Activated naive CD8-positive, alpha-beta T cell treated with anti-CD3 and anti-CD28 coated beads for 36 hours (primary cell): ENCODE measurements at regions not wholly inside any gene's neighbourhood (a gene's known extent, or its start where the extent isn't known, plus 50 kb on each side); places are given as distances from the start of the nearest gene placed in this dataset.
"Not testable (repeated sequence)": the region's sequence is repeated elsewhere in the genome, so short reads cannot be mapped to it uniquely, and the experiment has no call there.

Experiments used
- DNase-seq: peaks from one replicate; pipeline ENCODE4 v3.0.0; 2021
- H3K27ac Mint-ChIP-seq: one replicate; pipeline ENCODE4 v1.8.0; 2022; ENCODE audit warnings: mild to moderate bottlenecking, moderate library complexity, mixed read lengths
- H3K27me3 Mint-ChIP-seq: one replicate; pipeline ENCODE4 v1.8.0; 2022; ENCODE audit warnings: mild to moderate bottlenecking, mixed read lengths
- H3K36me3 Mint-ChIP-seq: one replicate; pipeline ENCODE4 v1.8.0; 2021; ENCODE audit warnings: mild to moderate bottlenecking, mixed read lengths
- H3K4me1 Mint-ChIP-seq: one replicate; pipeline ENCODE4 v1.8.0; 2021; ENCODE audit warnings: mixed read lengths
- H3K4me3 Mint-ChIP-seq: one replicate; pipeline ENCODE4 v1.8.0; 2022; ENCODE audit warnings: mild to moderate bottlenecking, moderate library complexity, mixed read lengths
- H3K9me3 Mint-ChIP-seq: one replicate; pipeline ENCODE4 v1.8.0; 2022; ENCODE audit warnings: mixed read lengths

DNA sequence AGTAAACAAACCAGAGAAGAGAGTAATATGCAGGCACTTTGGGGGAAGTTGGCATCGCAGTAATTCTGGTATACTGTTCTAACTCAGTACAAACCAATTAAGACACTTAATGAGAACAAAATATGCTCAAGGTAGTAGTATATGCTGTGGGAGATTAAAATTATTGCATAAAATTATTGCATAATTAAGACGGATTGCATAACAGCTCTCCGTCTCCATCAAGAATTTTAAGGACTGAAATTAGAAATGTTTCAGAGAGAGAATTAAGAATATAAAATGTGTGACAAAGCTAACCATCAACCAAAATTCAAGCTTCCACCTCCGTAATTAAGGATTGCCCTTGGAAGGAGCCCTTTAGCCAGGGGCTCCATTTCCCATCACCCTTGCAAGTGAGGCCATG lies 428.5 kb downstream of the ETS1 start:
- DNase-seq, result no peak
- H3K36me3 Mint-ChIP-seq, result no peaks in the 10 kb centered on the region
- H3K9me3 Mint-ChIP-seq, result no peaks in the 10 kb centered on the region
- H3K4me1 Mint-ChIP-seq, result peaks cover 12% of the 10 kb centered on the region
- no peak overlapping the region for H3K4me3 Mint-ChIP-seq
- no peaks in the 10 kb centered on the region for H3K27me3 Mint-ChIP-seq
- no peak overlapping the region for H3K27ac Mint-ChIP-seq

DNA sequence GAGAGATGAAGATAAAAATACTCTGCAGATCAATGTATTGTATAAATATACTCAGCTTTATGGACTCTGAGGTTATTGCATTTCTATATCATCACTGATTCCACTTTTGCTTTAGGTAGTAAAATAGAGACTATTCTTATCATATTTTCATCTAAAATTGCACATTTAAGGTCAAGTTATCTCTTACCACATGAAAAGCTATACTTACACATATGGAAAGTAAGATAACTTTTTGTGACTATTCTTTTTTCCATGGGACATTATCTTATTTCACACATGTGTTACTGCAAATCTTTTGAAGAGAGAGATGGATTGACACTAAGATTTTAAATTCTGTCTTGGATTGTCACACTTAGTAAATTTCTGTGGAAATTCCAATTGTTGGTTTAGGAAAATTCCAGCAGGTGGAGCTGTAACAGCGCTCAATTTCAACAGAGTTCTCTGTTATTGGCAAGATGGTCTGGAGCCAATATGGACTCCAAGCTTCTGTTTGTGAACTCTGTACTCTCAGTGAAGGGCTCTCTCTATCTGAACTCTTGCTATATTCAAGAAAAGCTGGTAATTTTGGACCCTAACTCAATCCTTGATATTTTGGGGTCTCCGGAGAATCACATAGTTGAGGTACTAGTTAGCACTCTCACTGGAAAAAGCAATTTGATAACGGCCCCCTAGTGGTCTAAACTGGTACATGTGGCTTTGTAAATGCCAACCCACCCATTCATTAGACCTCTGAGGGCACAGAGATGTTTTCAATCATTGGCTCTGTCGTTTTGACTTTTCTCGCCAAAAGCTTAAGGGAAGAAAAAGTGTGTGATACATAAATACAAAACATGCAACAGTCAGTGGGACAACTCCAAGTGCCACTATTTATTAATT lies 429.7 kb downstream of the ETS1 start:
- Mint-ChIP-seq H3K27ac (peak overlapping the region; percentile 81), H3K27me3 (no peaks in the 10 kb centered on the region), H3K4me1 (peaks cover 12% of the 10 kb centered on the region), H3K36me3 (no peaks in the 10 kb centered on the region), H3K4me3 (peak overlapping the region; percentile 64), H3K9me3 (no peaks in the 10 kb centered on the region)
- peak; percentile 44 for DNase-seq

DNA sequence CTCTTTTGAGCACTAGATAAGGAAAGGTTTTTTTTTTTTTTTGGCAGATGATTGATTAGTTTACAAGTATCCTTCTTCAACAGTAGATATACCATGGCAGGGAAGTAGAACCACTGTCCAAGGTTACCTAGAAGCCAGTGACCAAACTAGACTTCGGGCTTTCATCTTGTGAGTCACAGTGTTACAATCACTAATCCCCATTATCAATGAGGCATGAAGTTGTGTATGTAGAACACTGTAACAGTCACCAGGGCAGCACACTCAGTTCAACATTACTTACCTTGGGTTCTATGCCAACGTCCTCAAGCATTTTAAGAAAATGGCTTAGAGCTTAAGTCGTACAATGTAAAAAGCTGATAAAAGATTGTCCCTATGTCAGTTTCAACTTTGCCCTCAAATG lies 430.9 kb downstream of the ETS1 start:
- no peaks in the 10 kb centered on the region for H3K9me3 Mint-ChIP-seq
- H3K27ac Mint-ChIP-seq, result no peak overlapping the region
- no peak overlapping the region for H3K4me3 Mint-ChIP-seq
- no peaks in the 10 kb centered on the region for H3K27me3 Mint-ChIP-seq
- no peaks in the 10 kb centered on the region for H3K36me3 Mint-ChIP-seq
- DNase-seq, result no peak
- peaks cover 12% of the 10 kb centered on the region for H3K4me1 Mint-ChIP-seq

DNA sequence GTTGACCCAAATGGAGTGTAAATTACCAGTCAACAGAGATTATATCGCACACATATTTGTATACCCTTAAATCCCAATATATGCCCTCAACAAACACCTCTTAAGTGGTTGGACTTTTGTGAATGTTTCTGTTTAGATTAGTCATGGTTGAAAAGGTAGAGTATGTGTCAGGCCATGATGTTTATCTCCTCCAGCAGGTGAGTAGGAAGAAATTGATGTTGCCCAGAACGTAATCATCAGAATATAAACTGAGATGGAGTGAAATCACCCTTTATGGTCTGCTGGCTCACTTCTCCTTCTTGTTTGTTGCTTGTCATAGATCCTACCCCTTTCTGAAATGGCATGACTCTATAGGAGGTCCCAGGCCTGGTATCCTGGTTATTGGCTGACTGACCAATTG lies 431.8 kb downstream of the ETS1 start:
- H3K4me1 Mint-ChIP-seq, result peaks cover 12% of the 10 kb centered on the region
- H3K27me3 Mint-ChIP-seq, result no peaks in the 10 kb centered on the region
- H3K27ac Mint-ChIP-seq, result no peak overlapping the region
- no peaks in the 10 kb centered on the region for H3K9me3 Mint-ChIP-seq
- DNase-seq, result no peak
- H3K36me3 Mint-ChIP-seq, result no peaks in the 10 kb centered on the region
- no peak overlapping the region for H3K4me3 Mint-ChIP-seq

DNA sequence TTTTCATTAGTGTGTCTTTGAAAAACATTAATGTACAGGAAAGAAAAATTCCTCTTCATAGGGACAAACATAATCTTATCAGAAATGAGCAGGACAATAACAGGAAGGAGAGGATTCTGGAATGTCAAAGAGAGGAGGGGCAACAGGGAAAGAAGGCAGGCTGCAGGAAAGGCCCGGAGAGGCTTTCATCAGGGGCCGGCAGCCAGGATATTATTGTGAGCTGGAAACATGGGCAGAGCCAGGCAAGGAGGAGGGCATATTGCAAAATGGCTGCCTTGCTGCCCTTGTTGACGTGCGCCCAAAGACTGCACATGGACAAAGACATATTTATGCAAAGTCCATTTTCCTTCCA lies 433.7 kb downstream of the ETS1 start:
- Mint-ChIP-seq H3K4me1 (peaks cover 12% of the 10 kb centered on the region), H3K27ac (no peak overlapping the region), H3K4me3 (no peak overlapping the region), H3K27me3 (no peaks in the 10 kb centered on the region), H3K9me3 (no peaks in the 10 kb centered on the region), H3K36me3 (no peaks in the 10 kb centered on the region)
- DNase-seq, result no peak

DNA sequence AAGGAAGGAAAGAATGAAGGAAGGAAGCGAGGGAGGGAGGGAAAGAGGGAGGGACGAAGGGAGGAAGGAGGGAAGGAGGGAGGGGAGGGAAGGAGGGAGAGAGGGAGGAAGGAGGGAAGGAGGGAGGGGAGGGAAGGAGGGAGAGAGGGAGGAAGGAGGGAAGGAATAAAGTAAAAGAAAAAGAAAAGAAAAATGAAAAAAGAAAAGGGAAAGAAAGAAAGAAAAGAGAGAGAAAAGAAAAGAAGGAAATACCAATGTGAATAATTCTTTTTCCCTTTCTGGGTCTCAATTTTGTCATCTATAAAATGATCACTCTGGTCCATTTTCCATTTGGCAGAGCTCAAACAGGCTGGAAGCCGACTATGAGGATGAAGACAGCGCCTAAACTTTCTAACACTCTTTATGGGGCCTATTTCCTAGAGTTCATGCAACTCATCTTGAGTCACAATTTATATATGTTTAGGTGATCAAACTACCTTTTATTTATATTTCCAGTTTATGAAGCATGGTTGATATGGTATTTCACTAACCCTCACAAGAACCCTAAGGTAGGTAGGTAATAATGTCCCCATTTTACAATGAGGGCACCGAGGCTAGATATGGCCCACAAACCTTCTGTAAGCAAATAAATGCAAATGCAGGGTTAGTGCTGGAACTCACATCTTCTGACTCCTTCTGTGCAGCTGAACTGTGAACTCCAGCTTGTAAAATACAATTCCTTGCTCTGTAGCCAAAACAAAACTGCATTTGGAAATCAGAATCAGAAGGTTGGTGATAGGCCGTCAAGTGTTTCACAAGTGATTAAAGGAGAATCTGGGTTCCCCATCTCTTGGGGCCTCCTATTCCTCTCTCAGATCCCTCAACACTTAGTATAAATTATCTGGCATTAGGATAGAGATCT lies 434.3 kb downstream of the ETS1 start:
- H3K36me3 Mint-ChIP-seq, result no peaks in the 10 kb centered on the region
- no peaks in the 10 kb centered on the region for H3K9me3 Mint-ChIP-seq
- no peak overlapping the region for H3K4me3 Mint-ChIP-seq
- peaks cover 11% of the 10 kb centered on the region for H3K4me1 Mint-ChIP-seq
- H3K27me3 Mint-ChIP-seq, result no peaks in the 10 kb centered on the region
- DNase-seq, result no peak
- no peak overlapping the region for H3K27ac Mint-ChIP-seq

DNA sequence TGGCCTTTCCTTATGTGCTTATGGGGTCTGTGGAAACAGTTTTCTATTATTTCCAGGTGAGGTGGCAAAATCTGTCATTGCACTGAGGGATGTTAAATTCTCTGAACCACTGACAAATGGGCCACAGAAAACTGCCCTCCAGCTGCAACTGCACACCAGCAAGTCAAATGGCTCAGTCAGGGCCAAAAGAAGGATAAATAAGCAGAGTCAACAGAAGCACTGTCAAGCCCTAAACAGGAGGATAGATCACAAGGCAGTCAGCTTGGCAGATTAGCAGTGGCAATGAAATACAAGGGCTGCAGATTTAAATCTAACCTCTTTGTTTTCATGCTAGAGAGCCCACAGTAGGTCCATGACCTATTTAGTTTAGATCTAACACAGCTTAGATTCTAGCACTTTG lies 435.6 kb downstream of the ETS1 start:
- no peaks in the 10 kb centered on the region for H3K36me3 Mint-ChIP-seq
- no peak for DNase-seq
- no peak overlapping the region for H3K27ac Mint-ChIP-seq
- no peaks in the 10 kb centered on the region for H3K27me3 Mint-ChIP-seq
- no peaks in the 10 kb centered on the region for H3K9me3 Mint-ChIP-seq
- H3K4me1 Mint-ChIP-seq, result no peaks in the 10 kb centered on the region
- H3K4me3 Mint-ChIP-seq, result no peak overlapping the region

DNA sequence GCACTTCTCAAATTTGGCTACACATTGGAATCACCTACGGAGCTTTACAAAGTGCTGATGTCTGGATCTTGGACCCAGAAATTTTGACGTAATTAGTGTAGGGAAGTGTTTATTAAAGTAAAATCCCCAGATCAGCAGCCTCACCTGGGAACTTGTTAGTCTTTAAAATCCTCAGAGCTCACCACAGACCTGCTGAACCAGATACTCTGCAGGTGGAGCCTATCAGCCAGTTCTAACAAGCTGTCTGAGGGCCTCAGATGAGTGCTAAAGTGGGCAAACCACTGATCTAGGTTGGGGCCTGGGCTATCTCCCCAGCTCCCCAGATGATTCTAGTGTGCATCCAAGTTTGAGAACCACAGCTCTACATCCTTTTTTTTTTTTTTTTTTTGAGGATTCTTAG lies 436.0 kb downstream of the ETS1 start:
- H3K4me1 Mint-ChIP-seq, result no peaks in the 10 kb centered on the region
- no peak overlapping the region for H3K4me3 Mint-ChIP-seq
- no peaks in the 10 kb centered on the region for H3K27me3 Mint-ChIP-seq
- H3K36me3 Mint-ChIP-seq, result no peaks in the 10 kb centered on the region
- H3K27ac Mint-ChIP-seq, result no peak overlapping the region
- H3K9me3 Mint-ChIP-seq, result no peaks in the 10 kb centered on the region
- DNase-seq, result no peak

DNA sequence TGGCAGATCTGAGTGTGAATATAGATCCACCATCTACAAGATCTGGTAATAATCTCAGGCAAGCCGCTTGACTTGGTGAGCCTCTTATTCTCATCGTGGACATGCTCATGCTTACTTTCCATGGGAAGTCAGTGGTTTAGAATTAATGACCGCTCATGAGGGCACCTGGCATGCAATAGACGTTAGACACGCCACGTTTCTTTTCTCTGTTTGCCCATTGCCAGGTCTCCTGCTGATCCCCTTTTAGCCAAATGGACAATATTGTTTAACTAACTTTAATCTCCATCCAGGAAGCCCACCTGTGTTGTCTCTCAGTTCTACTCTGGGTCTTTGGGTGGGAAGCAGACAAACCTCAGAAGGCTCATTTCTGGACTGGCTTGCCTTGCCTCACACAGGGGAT lies 439.1 kb downstream of the ETS1 start:
- Mint-ChIP-seq H3K27ac (no peak overlapping the region), H3K9me3 (no peaks in the 10 kb centered on the region), H3K4me1 (no peaks in the 10 kb centered on the region), H3K36me3 (no peaks in the 10 kb centered on the region), H3K27me3 (no peaks in the 10 kb centered on the region), H3K4me3 (no peak overlapping the region)
- no peak for DNase-seq

DNA sequence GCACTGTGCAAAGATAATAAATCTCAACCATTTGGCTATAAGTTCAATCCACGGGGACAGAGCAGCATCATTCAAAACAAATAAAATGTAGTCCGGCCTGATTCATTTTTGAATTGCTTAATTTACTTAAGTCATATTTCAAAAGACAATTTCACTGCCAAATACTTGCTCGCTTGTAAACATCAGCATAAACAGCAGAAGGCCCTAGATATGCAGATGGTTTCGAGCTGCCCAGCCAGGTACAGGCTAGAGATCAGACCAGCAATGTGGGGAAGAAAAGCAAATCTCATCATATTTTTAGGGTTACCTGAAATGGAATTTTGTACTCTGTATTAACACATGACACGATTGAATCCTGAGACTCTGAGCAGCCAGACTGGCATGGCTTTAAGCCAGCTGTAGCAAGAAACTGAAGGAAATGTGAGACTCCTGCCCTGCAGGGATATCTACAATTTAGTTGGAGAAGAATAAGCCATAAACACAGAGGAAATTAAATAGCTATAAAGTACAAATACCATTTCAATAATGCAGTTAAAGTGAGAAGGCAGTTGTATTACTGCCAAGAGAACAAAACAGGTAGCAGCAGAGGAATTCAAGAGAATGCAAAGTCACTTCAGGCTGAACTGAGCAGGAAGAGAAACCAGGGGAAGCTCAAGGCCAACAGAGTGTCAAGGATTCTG lies 440.3 kb downstream of the ETS1 start:
- no peaks in the 10 kb centered on the region for H3K36me3 Mint-ChIP-seq
- no peak overlapping the region for H3K4me3 Mint-ChIP-seq
- no peaks in the 10 kb centered on the region for H3K27me3 Mint-ChIP-seq
- peaks cover 3% of the 10 kb centered on the region for H3K9me3 Mint-ChIP-seq
- no peak for DNase-seq
- H3K27ac Mint-ChIP-seq, result no peak overlapping the region
- H3K4me1 Mint-ChIP-seq, result no peaks in the 10 kb centered on the region

DNA sequence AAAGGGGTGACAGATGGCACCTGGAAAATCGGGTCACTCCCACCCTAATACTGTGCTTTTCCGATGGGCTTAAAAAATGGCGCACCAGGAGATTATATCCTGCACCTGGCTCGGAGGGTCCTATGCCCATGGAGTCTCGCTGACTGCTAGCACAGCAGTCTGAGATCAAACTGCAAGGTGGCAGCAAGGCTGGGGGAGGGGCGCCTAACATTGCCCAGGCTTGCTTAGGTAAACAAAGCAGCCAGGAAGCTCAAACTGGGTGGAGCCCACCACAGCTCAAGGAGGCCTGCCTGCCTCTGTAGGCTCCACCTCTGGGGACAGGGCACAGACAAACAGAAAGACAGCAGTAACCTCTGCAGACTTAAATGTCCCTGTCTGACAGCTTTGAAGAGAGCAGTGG lies 447.1 kb downstream of the ETS1 start:
- not testable (repeated sequence) for H3K27me3 Mint-ChIP-seq, H3K27ac Mint-ChIP-seq, H3K36me3 Mint-ChIP-seq, H3K4me1 Mint-ChIP-seq, H3K4me3 Mint-ChIP-seq, H3K9me3 Mint-ChIP-seq, DNase-seq

DNA sequence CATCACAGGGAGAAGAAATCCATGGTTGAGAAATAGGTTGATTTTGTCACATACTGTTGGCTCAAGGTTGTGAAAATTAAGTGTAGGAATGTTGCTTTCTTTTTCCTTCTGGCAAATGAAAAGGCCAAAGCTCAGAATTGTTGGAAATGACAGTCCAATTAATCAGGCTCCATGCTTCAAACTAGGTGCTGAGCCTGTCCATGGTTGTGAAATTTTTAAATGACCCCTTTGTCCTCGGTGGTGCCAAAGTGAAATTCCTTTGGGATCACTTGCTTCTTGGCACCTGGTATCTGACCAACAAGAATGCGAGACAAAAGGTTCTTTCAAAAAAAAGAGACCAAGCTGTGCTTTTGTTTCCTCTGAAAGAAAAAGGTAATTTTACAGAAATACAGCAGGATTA lies 451.9 kb downstream of the ETS1 start:
- Mint-ChIP-seq H3K4me3 (no peak overlapping the region), H3K27me3 (no peaks in the 10 kb centered on the region), H3K4me1 (no peaks in the 10 kb centered on the region), H3K9me3 (peaks cover 2% of the 10 kb centered on the region), H3K36me3 (peaks cover 3% of the 10 kb centered on the region), H3K27ac (no peak overlapping the region)
- DNase-seq, result no peak

DNA sequence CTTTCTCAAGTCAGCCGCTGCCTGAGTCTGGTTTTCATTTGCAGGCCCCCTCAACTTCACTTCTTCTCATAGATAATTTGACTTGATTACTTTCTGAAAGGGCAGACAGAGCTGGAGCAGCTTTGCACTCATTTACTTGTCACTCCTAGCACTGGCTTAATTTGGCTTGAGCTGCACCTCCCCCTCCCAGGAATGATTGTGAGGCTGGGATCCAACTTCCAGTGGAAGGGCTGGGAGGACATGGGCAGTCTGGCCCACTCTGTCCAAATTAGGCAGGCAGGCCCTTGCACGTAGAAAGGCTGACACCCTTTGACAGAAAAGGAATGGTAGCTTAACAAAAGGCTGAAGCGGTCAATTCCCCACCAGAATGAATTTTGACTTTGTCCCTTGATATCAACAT lies 453.9 kb downstream of the ETS1 start:
- H3K9me3 Mint-ChIP-seq, result no peaks in the 10 kb centered on the region
- no peak overlapping the region for H3K27ac Mint-ChIP-seq
- H3K36me3 Mint-ChIP-seq, result no peaks in the 10 kb centered on the region
- H3K4me3 Mint-ChIP-seq, result no peak overlapping the region
- no peak for DNase-seq
- no peaks in the 10 kb centered on the region for H3K4me1 Mint-ChIP-seq
- no peaks in the 10 kb centered on the region for H3K27me3 Mint-ChIP-seq

DNA sequence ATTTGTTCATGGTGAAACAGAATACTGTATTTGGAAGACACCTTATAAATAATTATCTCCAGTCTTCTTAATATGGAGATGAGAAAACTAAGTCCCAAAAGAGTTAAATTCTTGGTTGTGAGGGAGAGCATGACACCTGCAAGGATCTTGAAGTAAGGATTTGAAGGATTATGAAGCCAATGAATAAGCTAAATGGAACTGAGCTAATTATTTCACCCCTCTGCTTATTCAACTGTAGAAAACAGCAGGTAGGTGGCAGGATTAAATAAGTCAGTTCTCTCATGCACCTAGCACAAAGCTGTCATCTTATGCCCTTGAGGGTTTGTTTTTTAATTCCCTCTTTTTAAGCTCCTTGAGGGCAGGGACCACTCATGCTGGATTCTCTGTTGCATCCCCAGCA lies 457.3 kb downstream of the ETS1 start:
- DNase-seq, result no peak
- H3K27me3 Mint-ChIP-seq, result no peaks in the 10 kb centered on the region
- no peaks in the 10 kb centered on the region for H3K9me3 Mint-ChIP-seq
- H3K36me3 Mint-ChIP-seq, result no peaks in the 10 kb centered on the region
- no peak overlapping the region for H3K27ac Mint-ChIP-seq
- H3K4me3 Mint-ChIP-seq, result no peak overlapping the region
- H3K4me1 Mint-ChIP-seq, result no peaks in the 10 kb centered on the region

DNA sequence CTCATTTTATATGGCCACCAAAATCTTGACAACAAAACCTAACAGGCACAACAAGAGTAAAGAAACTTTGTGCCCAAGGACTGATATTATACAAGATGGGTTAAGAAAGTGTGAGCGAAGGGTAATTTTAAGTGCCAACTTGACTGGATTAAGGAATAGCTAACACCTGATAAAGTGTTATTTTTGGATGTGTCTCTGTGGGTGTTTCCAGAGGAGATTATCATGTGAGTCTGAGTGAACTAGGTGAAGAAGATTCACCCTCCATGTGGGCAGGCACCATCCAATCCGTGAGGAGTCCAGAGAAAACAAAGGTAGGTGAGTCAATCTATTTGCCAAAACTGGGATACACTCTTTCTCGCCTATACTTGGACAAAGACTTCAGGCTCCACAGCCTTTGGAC lies 461.6 kb downstream of the ETS1 start:
- no peak overlapping the region for H3K27ac Mint-ChIP-seq
- H3K4me3 Mint-ChIP-seq, result no peak overlapping the region
- H3K27me3 Mint-ChIP-seq, result no peaks in the 10 kb centered on the region
- DNase-seq, result no peak
- no peaks in the 10 kb centered on the region for H3K36me3 Mint-ChIP-seq
- no peaks in the 10 kb centered on the region for H3K4me1 Mint-ChIP-seq
- no peaks in the 10 kb centered on the region for H3K9me3 Mint-ChIP-seq
